GM12878 (cell line): ENCODE measurements at regions not wholly inside any gene's neighbourhood (a gene's known extent, or its start where the extent isn't known, plus 50 kb on each side); places are given as distances from the start of the nearest gene placed in this dataset.

Experiments
- ATAC-seq: fragments of 200-7000 bp; cut with Tn5 transposase; 3 replicates; pipeline ENCODE4 v1.9.1; 2020; ENCODE audit warnings: mild to moderate bottlenecking, moderate library complexity
- BruUV-seq: library from RNA; stranded (reverse); fragments of 400-500 nt; replicated peaks from 2 replicates; lab custom pipeline; 2021; lab: Mats Ljungman, UMichigan
- CTCF ChIA-PET: fragments of 300-600 bp; sonication (Branson Sonifier 250); formaldehyde crosslinking; extraction: SDS; loops from one replicate; lab custom pipeline; 2021; ENCODE audit warnings: inconsistent platforms; lab: Yijun Ruan, JAX
- POLR2A ChIA-PET: fragments of 350-600 bp; formaldehyde crosslinking; extraction: SDS; loops from one replicate; lab custom pipeline; 2021; ENCODE audit warnings: inconsistent platforms; lab: Charles Lee
- RAD21 ChIA-PET: fragments of 300-600 bp; sonication (Branson Sonifier 250); formaldehyde crosslinking; loops from one replicate; lab custom pipeline; 2023; ENCODE audit warnings: antibody characterized with exemption; ENCODE audit not compliant: unreplicated experiment; lab: Charles Lee
- SMC1A ChIA-PET: fragments of 300-600 bp; sonication (Branson Sonifier 250); formaldehyde crosslinking; loops from one replicate; lab custom pipeline; 2023; ENCODE audit not compliant: unreplicated experiment, uncharacterized antibody; lab: Charles Lee
- DNase-seq: peaks from one replicate; pipeline ENCODE4 v3.0.0-alpha.2; 2011; ENCODE audit warnings: low read depth, low spot score
- FAIRE-seq: peaks from 3 replicates; lab custom pipeline; 2011; peaks lifted over from hg19 to GRCh38; lab: Jason Lieb, UNC
- H2AFZ ChIP-seq: 2 replicates; pipeline ENCODE4 v1.6.0; 2011; ENCODE audit warnings: low read depth, low read length, control low read depth; ENCODE audit not compliant: control insufficient read depth
- H3K27ac ChIP-seq: 2 replicates; pipeline ENCODE4 v1.5.1; 2011; ENCODE audit warnings: control low read depth; ENCODE audit not compliant: control insufficient read depth, insufficient read depth
- H3K27me3 ChIP-seq, 2 experiments: replicated peaks in 1 of 2; 2 replicates each; pipeline versions ENCODE4 v1.6.0 to v1.6.1; 2011; ENCODE audit warnings: low read length in 1 of 2; ENCODE audit not compliant: control insufficient read depth in 2 of 2, insufficient read depth in 2 of 2
- H3K36me3 ChIP-seq, 2 experiments: 2 replicates each; pipeline ENCODE4 v1.5.1; 2011; ENCODE audit warnings: low read length in 1 of 2; ENCODE audit not compliant: control insufficient read depth in 2 of 2, insufficient read depth in 2 of 2
- H3K4me1 ChIP-seq: 2 replicates; pipeline ENCODE4 v1.6.1; 2011; ENCODE audit warnings: mild to moderate bottlenecking, low read length, moderate library complexity, mixed read lengths; ENCODE audit not compliant: control insufficient read depth, insufficient read depth
- H3K4me2 ChIP-seq: 2 replicates; pipeline ENCODE4 v1.6.0; 2011; ENCODE audit warnings: control low read depth; ENCODE audit not compliant: control insufficient read depth, insufficient read depth
- H3K4me3 ChIP-seq: fragments of 200-600 bp; sonication (generic); 2 replicates; pipeline ENCODE4 v1.5.1; 2016
- H3K79me2 ChIP-seq: 2 replicates; pipeline ENCODE4 v1.6.0; 2011; ENCODE audit warnings: low read length; ENCODE audit not compliant: control insufficient read depth, insufficient read depth
- H3K9ac ChIP-seq: 2 replicates; pipeline ENCODE4 v1.8.0; 2011; ENCODE audit warnings: low read length, control low read depth, mixed read lengths; ENCODE audit not compliant: control insufficient read depth, insufficient read depth
- H3K9me3 ChIP-seq: replicated peaks from 3 replicates; pipeline ENCODE4 v1.5.1; 2011; ENCODE audit warnings: mild to moderate bottlenecking, low read length; ENCODE audit not compliant: control insufficient read depth, insufficient read depth
- H4K20me1 ChIP-seq: 2 replicates; pipeline ENCODE4 v1.6.0; 2011; ENCODE audit not compliant: control insufficient read depth, insufficient read depth
- ASH2L ChIP-seq: fragments of 300-600, 200-600 bp; sonication (generic); IDR thresholded peaks from 2 replicates; pipeline ENCODE4 v1.6.1; 2017; ENCODE audit warnings: low read depth, mild to moderate bottlenecking, borderline replicate concordance
- CEBPZ ChIP-seq: fragments of 150-350 bp; IDR thresholded peaks from 2 replicates; pipeline ENCODE4 v1.6.1; 2016; ENCODE audit warnings: low read depth, low read length
- E2F4 ChIP-seq: IDR thresholded peaks from 2 replicates; pipeline ENCODE4 v1.6.1; 2012; ENCODE audit warnings: low read depth, low read length, improper control_type of control experiment
- E2F8 ChIP-seq: fragments of 450-650 bp; IDR thresholded peaks from 2 replicates; pipeline ENCODE4 v1.6.1; 2018; ENCODE audit warnings: mild to moderate bottlenecking, low read depth, moderate library complexity; ENCODE audit not compliant: partially characterized antibody
- GABPA ChIP-seq: IDR thresholded peaks from 2 replicates; pipeline ENCODE4 v1.6.1; 2014; ENCODE audit warnings: antibody characterized with exemption, low read depth, mild to moderate bottlenecking, inconsistent platforms
- JUNB ChIP-seq: IDR thresholded peaks from 2 replicates; pipeline ENCODE4 v1.6.1; 2016; ENCODE audit warnings: antibody characterized with exemption, mild to moderate bottlenecking
- PML ChIP-seq: IDR thresholded peaks from 2 replicates; pipeline ENCODE4 v1.6.1; 2012; ENCODE audit warnings: low read length, inconsistent platforms
- WRNIP1 ChIP-seq: IDR thresholded peaks from 2 replicates; pipeline ENCODE4 v1.6.1; 2011; ENCODE audit warnings: low read depth, low read length, improper control_type of control experiment, borderline replicate concordance
- ZBTB11 ChIP-seq: fragments of 450-650 bp; formaldehyde crosslinking; IDR thresholded peaks from 2 replicates; pipeline ENCODE4 v1.5.0; 2022; ENCODE audit warnings: mild to moderate bottlenecking, missing genetic modification characterization
- ZBTB33 ChIP-seq: fragments of 450-650 bp; IDR thresholded peaks from 2 replicates; pipeline ENCODE4 v1.6.1; 2017; ENCODE audit warnings: mild to moderate bottlenecking
- ZNF207 ChIP-seq: fragments of 450-650 bp; IDR thresholded peaks from 2 replicates; pipeline ENCODE4 v1.6.1; 2014; ENCODE audit warnings: antibody characterized with exemption, mild to moderate bottlenecking, borderline replicate concordance
- ZSCAN29 ChIP-seq: fragments of 450-650 bp; IDR thresholded peaks from 2 replicates; pipeline ENCODE4 v1.6.1; 2017; ENCODE audit warnings: mild to moderate bottlenecking, moderate library complexity
- WGBS: methylation state at CpG from one replicate; pipeline ENCODE4 v1.1.6; 2016; ENCODE audit warnings: low lambda C conversion rate; ENCODE audit not compliant: insufficient replicate concordance, insufficient coverage; ENCODE audit errors: missing lambda C conversion rate; 5-methylcytosine and 5-hydroxymethylcytosine counted together
- in situ Hi-C: fragments of 300-500 bp; cut with MboI; formaldehyde crosslinking; loops from 9 replicates; pipeline ENCODE4 v1.14.3; 2018; ENCODE audit warnings: mixed read lengths
- intact Hi-C: fragments of 100-400 bp; cut with micrococcal nuclease; formaldehyde crosslinking; loops from one replicate; pipeline ENCODE4 v1.14.2; 2022; ENCODE audit not compliant: unreplicated experiment

GRCh38 chr4:32950866-32951265 is 2230.7 kb downstream of the PCDH7 start:
- Histone ChIP-seq H3K4me3 (no peak overlapping the region), H3K27ac (no peak overlapping the region), H3K79me2 (no peaks in the 10 kb centered on the region), H4K20me1 (no peaks in the 10 kb centered on the region), H3K27me3 (no peaks in the 10 kb centered on the region), H3K36me3 (no peaks in the 10 kb centered on the region), H3K9me3 (no peaks in the 10 kb centered on the region), H2AFZ (no peak overlapping the region), H3K9ac (no peak overlapping the region), H3K4me1 (no peaks in the 10 kb centered on the region), H3K4me2 (no peak overlapping the region)
- no peak for FAIRE-seq
- ChIA-PET CTCF (no interaction called here), POLR2A (no interaction called here), SMC1A (interaction anchor here (1.5 kb wide), 1 partner anchor 12 kb away, joined by 4 read pairs; no protein-coding TSS in a partner anchor), RAD21 (no interaction called here)
- 8% methylated on average over 3 of the region's 3 CpGs for WGBS
- intact Hi-C loops = no loop called here
- in situ Hi-C loops = no loop called here
- DNase-seq = no peak
- no peak for ATAC-seq
- no TSS peak for BruUV-seq
- TF ChIP-seq WRNIP1 = no peak
- TF ChIP-seq ZSCAN29 = no peak
- no peak for TF ChIP-seq JUNB
- no peak for TF ChIP-seq GABPA
- no peak for TF ChIP-seq ZNF207
- TF ChIP-seq PML = no peak
- no peak for TF ChIP-seq E2F4
- TF ChIP-seq ZBTB11 (CRISPR knock-in tag) = no peak
- no peak for TF ChIP-seq ASH2L
- no peak for TF ChIP-seq CEBPZ
- no peak for TF ChIP-seq E2F8
- TF ChIP-seq ZBTB33 = no peak
